ENCODE measurements at regions not wholly inside any gene's neighbourhood (a gene's known extent, or its start where the extent isn't known, plus 50 kb on each side); places are given as distances from the start of the nearest gene placed in this dataset.
A peak's percentile ranks its signal among the peaks of the same experiment; 100 is the strongest.

GRCh38 chr13:30126903-30127428 lies 180.4 kb downstream of the KATNAL1 start:
- DNase-seq, result no peak

- no peak for DNase-seq
These were observed 181.8 kb downstream of the KATNAL1 start for GRCh38 chr13:30125422-30126073.

GRCh38 chr13:30124131-30124768 lies 183.1 kb downstream of the KATNAL1 start:
- no peak for DNase-seq

- DNase-seq, result no peak
These were observed 183.8 kb downstream of the KATNAL1 start for GRCh38 chr13:30123575-30123974.

GRCh38 chr13:30121666-30122065 lies 185.7 kb downstream of the KATNAL1 start:
- DNase-seq, result no peak

GRCh38 chr13:30121244-30121643 lies 186.1 kb downstream of the KATNAL1 start:
- DNase-seq, result no peak

- no peak for DNase-seq
These were observed 187.1 kb downstream of the KATNAL1 start for GRCh38 chr13:30120133-30120822.

- DNase-seq, result no peak
These were observed 187.9 kb downstream of the KATNAL1 start for GRCh38 chr13:30119476-30119875.

- DNase-seq, result no peak
These were observed 191.0 kb downstream of the KATNAL1 start for GRCh38 chr13:30116379-30116778.

- no peak for DNase-seq
These were observed 192.1 kb downstream of the KATNAL1 start for GRCh38 chr13:30115257-30115600.

GRCh38 chr13:30114571-30115256 lies 192.6 kb downstream of the KATNAL1 start:
- DNase-seq, result peak; percentile 89

- no peak for DNase-seq
These were observed 193.3 kb downstream of the KATNAL1 start for GRCh38 chr13:30113983-30114570.

- DNase-seq, result no peak
These were observed 193.8 kb downstream of the KATNAL1 start for GRCh38 chr13:30113551-30113950.

- DNase-seq, result peak; percentile 64
These were observed 194.5 kb downstream of the KATNAL1 start for GRCh38 chr13:30112602-30113435.

- no peak for DNase-seq
These were observed 195.5 kb downstream of the KATNAL1 start for GRCh38 chr13:30111810-30112209.

GRCh38 chr13:30110301-30111070 lies 196.9 kb downstream of the KATNAL1 start:
- DNase-seq, result no peak

- no peak for DNase-seq
These were observed 197.7 kb downstream of the KATNAL1 start for GRCh38 chr13:30109471-30110135.

GRCh38 chr13:30108913-30109237 lies 198.5 kb downstream of the KATNAL1 start:
- no peak for DNase-seq

GRCh38 chr13:30108216-30108912 lies 199.0 kb downstream of the KATNAL1 start:
- DNase-seq, result no peak

- DNase-seq, result no peak
These were observed 199.7 kb downstream of the KATNAL1 start for GRCh38 chr13:30107521-30108136.

All from activated CD4-positive, alpha-beta T cell treated with anti-CD3 and anti-CD28 coated beads for 1 hour (primary cell).